GM18873 (cell line): ENCODE measurements at regions not wholly inside any gene's neighbourhood (a gene's known extent, or its start where the extent isn't known, plus 50 kb on each side); places are given as distances from the start of the nearest gene placed in this dataset.

Source experiments
- ATAC-seq: cut with Tn5 transposase; IDR thresholded peaks from one replicate; pipeline ENCODE4 v1.9.1; 2021; ENCODE audit warnings: mild to moderate bottlenecking, moderate library complexity, moderate number of reproducible peaks; ENCODE audit not compliant: unreplicated experiment, low FRiP score

DNA sequence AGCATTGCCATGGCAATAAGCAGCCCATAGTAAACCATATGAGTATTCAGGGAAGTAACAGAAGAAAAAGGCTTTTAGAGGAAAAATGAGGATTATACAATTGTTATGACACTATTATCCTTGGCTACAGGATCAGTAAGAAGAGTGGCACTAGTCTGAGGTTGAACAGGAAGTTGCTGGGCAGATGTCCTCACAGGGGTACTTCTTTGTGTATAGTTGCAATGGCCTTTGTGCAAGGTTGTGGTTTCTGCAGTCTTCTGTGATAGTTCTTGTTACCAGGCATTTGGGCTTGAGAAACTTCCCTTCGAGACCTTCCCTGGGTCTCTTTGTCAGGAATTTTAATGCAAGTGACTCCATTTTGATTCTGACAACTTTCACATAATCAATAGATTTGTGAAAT, 100.6 kb upstream of the ATP11B start:
- no peak for ATAC-seq

DNA sequence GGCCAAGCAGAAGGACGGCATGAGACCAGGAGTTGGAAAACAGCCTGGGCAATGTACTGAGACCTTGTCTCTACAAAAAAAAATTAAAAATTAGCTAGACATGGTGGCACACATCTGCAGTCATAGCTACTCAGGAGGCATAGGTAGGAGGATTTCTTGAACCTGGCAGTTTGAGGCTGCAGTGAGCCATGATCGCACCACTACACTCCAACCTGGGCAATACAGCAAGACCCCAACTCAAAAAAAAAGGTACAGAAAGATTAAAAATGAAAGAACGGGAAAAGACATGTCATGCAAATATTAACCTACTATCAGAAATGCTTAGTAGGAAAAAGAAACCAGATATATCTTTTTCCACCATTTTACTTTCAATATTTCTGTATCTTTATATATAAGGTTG, 99.6 kb upstream of the ATP11B start:
- no peak for ATAC-seq

DNA sequence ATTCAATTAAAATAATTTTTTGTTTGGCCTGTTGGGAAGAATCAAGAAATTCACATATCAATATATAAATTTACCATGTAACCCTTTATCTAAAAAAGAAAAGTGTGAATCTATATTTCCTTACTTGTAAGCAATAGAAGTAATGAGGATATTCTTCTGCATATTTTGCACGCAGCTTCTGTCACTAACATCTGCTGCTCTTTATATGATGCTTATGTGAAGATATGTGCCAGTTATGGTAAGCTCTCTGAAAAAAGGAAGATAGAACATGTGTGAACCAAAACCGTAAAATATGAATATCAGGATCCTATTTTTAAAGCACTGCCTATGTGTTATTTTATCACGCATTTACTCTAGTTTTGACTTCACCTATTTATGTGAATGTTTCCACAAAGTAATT, 96.4 kb upstream of the ATP11B start:
- no peak for ATAC-seq

DNA sequence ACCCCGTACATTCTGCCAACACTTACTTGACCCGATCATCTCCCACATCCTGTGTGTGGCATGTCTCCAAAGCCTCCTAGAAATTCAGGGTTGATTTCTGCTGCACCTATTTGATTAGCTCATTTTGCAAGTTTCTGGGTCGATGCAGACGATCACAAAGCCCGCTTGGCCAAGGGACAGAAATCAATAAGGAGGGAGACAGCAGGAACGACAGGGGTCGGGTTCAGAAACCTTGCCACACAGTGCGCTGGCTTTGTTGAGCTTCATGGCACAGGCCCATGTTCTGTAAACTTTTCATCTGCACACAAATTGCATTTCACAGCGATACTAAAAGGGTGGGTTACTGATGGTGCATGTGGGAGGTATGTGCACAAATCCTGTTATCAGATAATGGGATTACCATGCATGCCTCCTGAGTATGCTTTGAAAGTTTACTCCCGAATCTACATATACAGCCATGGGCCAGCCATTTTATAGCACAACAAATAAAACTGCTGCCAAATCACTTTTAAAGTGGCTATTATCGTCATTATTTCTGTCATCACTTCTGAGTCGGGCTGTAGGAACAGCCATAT, 95.9 kb upstream of the ATP11B start:
- no peak for ATAC-seq

DNA sequence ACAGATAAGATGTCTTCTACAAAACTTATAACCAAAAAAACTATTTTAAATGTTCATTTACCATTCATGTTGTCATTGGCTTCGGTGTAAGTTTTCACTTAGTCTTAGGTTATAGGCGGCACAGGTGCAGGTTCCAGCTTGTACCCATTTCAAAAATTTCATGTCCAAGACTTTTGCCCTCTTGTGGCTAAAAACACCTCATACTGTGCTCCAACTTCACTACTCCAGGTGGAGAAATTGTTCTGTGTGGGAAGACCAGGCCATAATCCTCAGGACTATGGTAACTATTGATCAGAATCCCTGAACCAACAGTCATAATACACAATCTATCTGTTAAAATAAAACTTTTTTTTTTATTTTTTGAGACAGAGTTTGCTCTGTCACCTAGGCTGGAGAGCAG, 95.2 kb upstream of the ATP11B start:
- ATAC-seq, result no peak

DNA sequence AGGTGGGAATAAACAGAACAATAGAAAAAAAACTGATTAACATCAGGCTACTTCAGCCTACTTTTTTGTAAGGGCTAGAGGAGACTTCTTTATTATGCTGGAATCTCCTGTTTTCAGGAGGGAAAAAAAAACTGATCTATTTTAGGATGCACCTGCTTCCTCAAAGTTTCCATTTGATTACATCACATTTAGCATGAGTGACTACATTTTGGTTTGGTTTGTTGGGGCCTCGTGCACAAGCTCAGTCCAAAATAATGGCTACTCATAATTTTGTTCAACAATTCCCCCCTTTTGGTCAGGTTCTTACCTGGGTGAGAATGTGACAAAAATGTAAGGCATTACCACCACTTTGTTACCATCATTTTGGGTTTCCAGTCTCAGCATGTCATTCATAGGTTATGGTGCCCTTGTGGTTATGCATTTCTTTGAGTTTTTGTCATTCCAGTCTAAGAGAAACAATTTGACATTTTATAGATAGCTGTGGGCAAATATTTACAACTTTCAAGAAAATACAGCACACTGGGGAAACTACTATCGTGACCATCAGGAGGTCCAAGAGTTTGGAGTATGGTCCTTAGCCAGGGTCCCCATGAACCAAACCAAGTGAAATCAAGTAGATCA, 93.6 kb upstream of the ATP11B start:
- no peak for ATAC-seq

DNA sequence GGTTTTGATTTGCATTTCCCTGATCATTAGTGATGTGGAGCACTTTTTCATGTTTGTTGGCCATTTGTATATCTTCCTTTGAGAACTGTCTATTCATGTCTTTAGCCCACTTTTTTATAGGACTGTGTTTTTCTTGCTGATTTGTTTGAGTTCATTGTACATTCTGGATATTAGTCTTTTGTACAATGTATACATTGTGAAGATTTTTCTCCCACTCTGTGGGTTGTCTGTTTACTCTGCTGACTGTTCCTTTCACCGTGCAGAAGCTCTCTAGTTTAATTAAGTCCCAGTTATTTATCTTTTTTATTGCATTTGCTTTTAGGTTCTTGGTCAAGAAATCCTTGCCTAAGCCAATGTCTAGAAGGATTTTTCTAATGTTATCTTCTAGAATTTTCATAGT, 91.1 kb upstream of the ATP11B start:
- ATAC-seq, result no peak

DNA sequence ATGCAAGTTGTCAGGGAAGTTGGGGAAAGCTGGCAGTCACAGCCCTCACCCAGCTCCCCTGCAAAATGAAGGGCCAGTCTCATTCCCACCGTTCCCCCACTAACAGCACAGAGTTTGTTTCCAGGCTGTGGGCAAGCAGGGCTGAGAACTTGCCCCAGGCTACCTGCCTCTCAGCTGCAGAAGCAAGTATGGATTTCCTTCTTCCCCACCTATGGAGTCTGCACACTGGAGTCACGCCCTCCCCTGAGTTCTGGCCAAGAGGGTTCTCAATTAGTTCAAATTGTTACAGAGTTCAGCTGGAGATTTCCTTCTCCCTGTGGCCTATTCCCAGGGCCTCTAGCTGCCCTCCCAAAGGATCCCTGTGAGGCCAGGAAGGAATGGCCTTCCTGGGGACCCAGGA, 90.1 kb upstream of the ATP11B start:
- no peak for ATAC-seq

DNA sequence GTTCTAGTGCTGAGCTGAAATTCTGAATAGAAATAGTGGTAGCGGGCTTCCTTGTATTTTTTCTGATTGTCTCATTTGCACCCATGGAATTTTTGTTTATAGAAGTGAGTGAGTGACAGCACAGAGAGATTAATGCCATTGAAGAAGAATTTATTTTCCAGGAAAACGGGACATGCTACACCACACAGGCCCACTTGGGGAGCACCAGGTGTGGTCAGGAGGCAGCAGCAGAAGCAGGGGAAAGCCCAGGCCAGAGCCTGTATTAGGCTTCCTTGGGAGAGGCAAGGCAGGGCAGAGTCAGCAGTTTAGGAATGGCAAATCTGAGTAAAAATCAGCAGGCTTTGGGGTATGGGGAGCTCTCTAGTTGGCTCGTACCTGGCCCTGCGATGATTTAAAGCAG, 88.4 kb upstream of the ATP11B start:
- ATAC-seq, result no peak

DNA sequence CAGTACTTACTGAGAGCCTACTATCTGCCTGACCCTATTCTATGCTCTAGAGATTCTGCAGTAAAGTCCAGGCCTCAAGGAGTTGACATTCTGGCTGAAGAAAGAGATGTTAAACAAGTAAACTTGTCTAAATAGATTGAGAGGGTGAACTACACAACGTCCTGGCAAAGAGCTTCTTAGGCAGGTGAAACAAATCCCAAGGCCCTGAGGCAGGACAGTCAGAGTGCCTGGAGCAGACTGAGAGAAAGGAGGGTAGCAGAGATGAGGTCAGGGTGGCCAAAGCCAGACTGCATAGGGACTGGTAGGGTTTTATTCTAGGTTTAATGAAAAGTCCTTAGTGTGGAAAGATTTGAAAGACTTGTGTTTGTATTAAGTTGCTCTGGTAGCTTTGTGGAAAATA, 84.5 kb upstream of the ATP11B start:
- no peak for ATAC-seq

DNA sequence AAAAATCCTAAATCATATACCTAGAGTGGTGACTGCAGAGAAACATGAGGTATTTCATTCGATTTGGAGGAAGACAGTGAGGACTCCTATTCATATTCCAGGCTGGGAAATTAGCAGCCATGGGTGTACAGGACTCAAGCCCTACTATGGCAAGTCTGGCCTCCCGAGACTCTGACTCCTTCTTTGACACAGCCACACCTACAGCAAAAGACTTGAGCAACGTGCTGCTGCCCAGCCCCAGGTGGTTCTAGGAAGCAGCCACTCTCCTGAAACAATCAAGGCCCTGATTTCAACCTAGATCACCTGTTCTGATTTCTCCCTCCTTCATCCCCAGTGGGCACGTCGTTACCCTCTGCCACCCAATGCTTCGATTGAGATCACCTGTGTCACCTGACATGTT, 84.0 kb upstream of the ATP11B start:
- ATAC-seq, result no peak

DNA sequence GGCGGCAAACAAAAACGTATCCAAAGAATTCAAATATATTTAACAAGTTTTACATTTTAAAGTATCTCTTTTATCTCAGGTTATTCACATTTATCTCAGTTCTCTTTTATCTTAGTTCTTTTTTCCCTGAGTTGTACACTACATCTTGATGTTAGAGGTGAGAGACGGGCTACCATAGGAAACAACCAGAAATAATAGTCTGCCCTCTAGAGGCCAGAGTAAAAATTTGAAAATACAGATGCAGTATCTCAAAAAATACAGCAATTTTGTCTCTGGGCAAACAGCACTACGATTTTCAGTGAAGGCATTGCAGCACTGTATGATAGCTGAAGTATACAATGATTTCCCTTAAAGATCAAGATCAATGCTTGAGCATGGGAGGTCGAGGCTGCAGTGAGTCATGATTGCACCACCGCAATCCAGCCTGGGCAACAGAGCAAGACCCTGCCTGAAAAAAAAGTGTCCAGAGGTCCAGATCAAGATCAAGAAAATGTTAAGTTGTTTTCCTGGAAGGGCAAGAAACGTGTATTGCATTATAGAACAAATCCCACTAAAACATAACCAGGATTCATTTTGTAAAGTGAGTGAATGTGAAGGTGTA, 82.6 kb upstream of the ATP11B start:
- ATAC-seq, result no peak

DNA sequence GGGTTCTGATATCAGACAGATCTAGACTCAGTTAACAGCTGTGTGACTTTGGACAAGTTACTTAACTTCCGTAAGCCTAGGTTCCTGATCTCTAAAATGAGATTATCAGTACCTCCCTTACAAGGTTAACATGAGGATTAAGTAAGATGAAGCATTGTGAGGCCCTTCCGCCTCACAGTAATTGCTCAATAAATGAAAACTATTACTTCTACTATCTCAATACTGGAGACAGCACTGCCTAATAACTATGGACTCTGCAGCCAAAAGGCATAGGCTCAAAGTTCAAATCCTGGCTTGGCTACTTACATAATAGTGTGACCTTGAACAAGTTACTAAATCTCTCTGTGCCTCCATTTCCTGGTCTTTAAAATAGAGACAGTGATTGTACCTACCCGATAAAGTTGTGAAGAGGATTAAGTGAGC, 82.0 kb upstream of the ATP11B start:
- ATAC-seq, result no peak

DNA sequence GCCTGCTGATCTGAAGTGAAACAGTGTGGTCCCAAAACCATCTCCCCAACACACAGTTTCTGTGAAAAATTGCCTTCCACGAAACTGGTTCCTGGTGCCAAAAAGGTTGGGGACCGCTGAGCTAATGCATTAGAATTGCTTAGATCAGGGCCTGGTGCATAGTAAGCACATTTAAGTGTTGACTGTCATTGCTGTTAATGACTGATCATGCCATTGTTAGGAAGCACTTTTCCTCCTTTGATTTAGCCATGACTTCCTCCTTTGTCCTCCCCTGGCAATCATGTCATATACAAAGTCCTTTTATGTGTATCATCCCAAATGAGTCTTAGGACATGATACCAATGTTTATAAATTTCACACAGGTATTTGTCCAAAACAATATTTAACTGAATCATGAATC, 81.5 kb upstream of the ATP11B start:
- ATAC-seq, result no peak

DNA sequence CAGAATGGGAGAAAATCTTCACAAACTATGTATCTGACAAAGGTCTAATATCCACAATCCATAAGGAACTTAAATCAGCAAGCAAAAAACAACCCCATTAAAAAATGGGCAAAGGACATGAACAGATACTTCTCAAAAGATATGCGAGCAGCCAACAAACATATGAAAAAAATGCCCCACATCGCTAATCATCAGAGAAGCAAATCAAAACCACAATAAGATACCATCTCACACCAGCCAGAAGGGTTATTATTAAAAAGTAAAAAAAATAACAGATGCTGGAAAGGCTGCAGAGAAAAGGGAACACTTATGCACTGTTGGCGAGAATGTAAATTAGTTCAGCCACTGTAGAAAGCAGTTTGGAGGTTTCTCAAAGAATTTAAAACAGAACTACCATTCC, 80.2 kb upstream of the ATP11B start:
- no peak for ATAC-seq

DNA sequence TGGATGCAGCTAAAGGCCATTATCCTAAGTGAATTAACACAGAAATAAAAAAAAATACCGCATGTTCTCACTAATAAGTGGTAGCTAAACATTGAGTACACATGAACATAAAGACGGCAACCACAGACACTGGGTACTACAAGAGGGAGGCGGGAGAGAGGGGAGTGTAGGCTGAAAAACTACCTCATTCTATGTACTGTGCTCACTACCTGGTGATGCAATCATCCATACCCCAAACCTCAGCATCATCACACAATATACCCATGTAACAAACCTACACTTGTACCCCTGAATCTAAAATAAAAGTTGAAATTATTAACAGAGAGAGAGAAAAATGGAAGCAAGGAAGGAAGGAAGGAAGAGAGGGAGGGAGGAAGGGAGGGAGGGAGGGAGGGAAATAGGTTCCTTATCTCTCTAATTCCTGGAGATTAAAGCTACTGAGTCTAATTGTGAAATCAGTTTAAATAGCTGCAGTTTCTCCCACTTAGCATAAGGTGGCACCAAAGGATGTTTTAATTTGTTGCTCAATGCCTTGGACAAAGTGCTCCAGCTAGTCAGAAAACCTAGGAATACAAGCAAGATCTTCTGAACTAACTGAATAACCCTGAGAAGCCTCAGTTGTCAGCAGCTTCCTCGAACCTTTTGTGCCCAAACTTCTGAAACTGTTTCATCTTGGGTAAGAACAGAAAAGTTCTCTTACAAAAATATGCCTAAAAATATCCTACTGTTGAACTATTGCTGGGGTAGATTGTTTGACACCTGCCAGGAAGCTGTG, 79.4 kb upstream of the ATP11B start:
- peak; percentile 44 for ATAC-seq

DNA sequence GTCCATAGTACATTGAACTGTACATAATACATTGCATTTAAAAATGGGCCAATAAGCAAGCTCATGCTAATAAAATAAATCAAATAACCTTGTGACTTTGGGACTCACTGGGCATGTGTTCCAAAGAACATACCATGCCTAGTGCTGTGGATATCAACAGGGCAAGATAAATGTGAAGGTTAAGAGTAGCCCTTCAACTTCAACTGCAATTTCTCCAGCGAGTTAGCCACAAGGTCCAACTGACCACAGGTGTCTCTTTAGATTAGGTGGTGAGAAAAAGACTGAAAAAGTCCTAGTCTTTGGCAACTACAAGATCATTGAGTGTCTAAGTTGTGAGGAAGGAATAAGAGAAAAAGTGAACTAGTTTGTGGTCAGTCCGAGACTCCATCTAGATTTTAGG, 78.3 kb upstream of the ATP11B start:
- ATAC-seq, result no peak

DNA sequence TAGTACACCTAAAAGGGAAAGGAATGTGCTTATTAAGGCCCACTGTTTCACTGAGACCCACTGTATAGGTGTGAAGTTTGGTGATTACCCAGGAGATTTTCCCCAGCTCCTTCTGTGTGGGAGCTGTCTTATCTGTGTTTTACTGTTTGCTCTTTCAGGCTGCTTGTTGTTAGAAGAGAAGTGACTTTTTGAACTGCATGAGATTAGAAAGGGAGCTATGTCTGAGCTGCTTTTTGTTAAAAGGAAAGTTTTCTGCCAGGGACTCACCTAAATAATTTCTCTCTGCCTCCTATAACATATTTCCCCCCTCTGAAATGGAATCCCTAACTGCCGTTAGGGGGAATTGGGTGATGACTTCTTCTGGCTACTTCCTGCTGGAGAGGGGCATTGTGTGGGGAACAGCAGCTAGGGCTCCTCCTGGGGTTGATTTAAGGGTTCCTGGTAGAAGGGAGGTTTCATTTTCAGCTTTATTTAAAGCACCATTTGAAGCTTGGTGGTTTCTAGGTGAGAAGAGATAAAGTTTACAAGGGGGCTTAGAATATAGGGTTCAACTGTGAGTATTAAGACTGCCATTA, 77.1 kb upstream of the ATP11B start:
- no peak for ATAC-seq

DNA sequence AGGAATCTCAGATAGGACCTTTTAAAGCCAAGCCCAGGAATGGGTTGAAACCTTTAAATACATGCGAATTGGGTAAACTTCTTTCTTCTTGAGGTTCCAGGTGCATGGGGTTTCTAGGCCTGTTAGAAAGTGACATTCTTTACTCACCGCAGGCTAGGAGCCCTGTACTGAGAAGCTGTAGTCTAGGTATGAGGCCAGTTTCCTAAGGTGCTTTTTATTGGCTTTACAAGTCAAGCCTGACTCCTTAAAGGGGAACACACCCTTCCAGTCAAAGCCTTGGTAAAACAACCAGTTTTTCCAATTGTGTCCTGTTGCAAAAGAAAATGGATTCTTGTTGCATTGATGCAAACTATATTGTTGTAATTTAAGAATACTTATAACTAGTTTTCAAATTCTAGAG, 76.1 kb upstream of the ATP11B start:
- ATAC-seq, result peak; percentile 76

DNA sequence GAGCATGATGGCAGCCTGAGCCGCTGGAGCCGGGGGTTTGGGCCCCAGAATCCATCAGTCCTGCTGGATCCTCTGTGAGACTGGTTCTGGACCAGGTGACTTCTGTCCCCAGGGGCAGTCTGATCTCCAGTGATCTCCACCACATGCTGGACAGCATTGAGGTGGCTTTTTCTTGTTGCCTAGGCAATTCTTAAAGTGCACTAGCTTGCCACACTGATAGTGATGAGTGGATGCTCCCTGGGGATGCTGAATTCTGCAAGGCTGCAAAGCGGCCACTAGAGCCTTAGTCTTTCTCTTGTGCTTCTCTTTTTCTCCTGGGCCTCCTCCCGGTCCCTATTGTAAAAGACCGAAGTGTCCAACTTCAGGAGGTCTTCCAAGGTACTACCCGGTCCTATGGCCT, 70.4 kb upstream of the ATP11B start:
- no peak for ATAC-seq

DNA sequence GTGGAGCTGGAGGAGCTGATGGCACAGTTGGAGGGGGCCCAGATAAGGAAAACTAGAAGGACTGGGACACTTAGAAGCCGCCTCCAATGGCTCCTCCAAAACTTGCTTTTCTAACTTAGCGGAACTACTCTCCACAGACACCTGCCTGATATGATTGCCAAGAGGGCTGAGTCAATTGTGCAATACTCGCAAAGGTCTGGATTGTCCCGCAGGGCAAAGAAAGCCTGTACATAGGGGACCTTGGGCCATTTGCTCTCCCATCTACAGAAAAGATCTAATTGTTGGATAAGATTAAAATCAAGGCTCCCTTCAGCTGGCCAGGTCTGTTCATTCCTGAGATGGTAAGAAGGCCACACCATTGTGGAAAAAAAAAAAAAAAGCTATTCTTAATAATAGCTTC, 69.7 kb upstream of the ATP11B start:
- no peak for ATAC-seq
